Cardiac septum (tissue), 1 donor: ENCODE measurements at regions not wholly inside any gene's neighbourhood (a gene's known extent, or its start where the extent isn't known, plus 50 kb on each side); places are given as distances from the start of the nearest gene placed in this dataset.

ENCODE experiments used
- DNase-seq: peaks from one replicate; pipeline ENCODE4 v3.0.0-alpha.2; 2020; ENCODE audit warnings: low spot score
- intact Hi-C: fragments of 100-400 bp; cut with DNase I; formaldehyde crosslinking; loops from one replicate; pipeline ENCODE4 v1.14.0; 2022
- donor health status: DM: no; HTN: no; CAD: no.

- DNase-seq: no peak
Measured at GRCh38 chr20:50389808-50390684, 120.1 kb upstream of the PTPN1 start.

GRCh38 chr20:50390685-50391443 lies 119.3 kb upstream of the PTPN1 start:
- intact Hi-C loops: no loop called here
- DNase-seq: no peak

More at GRCh38 chr20:50389808-50390684, 120.1 kb upstream of the PTPN1 start:
- intact Hi-C loops: no loop called here

- intact Hi-C loops: no loop called here
- no peak for DNase-seq
Measured at GRCh38 chr20:50391444-50392137, 118.6 kb upstream of the PTPN1 start.

- intact Hi-C loops: no loop called here
- no peak for DNase-seq
Measured at GRCh38 chr20:50392138-50392866, 117.9 kb upstream of the PTPN1 start.

- DNase-seq: no peak
- intact Hi-C loops: no loop called here
Measured at GRCh38 chr20:50393242-50393641, 116.9 kb upstream of the PTPN1 start.

GRCh38 chr20:50393990-50394561 lies 116.1 kb upstream of the PTPN1 start:
- no peak for DNase-seq
- intact Hi-C loops: no loop called here

- DNase-seq: no peak
- intact Hi-C loops: no loop called here
Measured at GRCh38 chr20:50394569-50394968, 115.6 kb upstream of the PTPN1 start.

GRCh38 chr20:50395251-50395729 lies 114.9 kb upstream of the PTPN1 start:
- peak; percentile 88 for DNase-seq
- intact Hi-C loops: no loop called here

GRCh38 chr20:50395914-50396488 lies 114.2 kb upstream of the PTPN1 start:
- intact Hi-C loops: no loop called here
- DNase-seq: no peak

GRCh38 chr20:50396623-50397022 lies 113.6 kb upstream of the PTPN1 start:
- DNase-seq: no peak
- intact Hi-C loops: no loop called here

- intact Hi-C loops: no loop called here
- DNase-seq: no peak
Measured at GRCh38 chr20:50397058-50397457, 113.1 kb upstream of the PTPN1 start.

GRCh38 chr20:50398064-50398463 lies 112.1 kb upstream of the PTPN1 start:
- intact Hi-C loops: loop anchor here (2.0 kb wide), 3 partner anchors 63 to 205 kb away; no protein-coding TSS in a partner anchor
- DNase-seq: no peak

- intact Hi-C loops: loop anchor here (2.0 kb wide), 3 partner anchors 62 to 206 kb away; no protein-coding TSS in a partner anchor
- DNase-seq: no peak
Measured at GRCh38 chr20:50398471-50398820, 111.7 kb upstream of the PTPN1 start.

- DNase-seq: peak; percentile 93
- intact Hi-C loops: loop anchor here (1.0 to 2.0 kb wide), 4 partner anchors 16 to 206 kb away; no protein-coding TSS in a partner anchor
Measured at GRCh38 chr20:50398821-50399554, 111.2 kb upstream of the PTPN1 start.

- no peak for DNase-seq
- intact Hi-C loops: loop anchor here (1.0 to 2.0 kb wide), 4 partner anchors 16 to 207 kb away; no protein-coding TSS in a partner anchor
Measured at GRCh38 chr20:50399555-50399916, 110.6 kb upstream of the PTPN1 start.

- no peak for DNase-seq
- intact Hi-C loops: loop anchor here (1.0 to 5.0 kb wide), 5 partner anchors 15 to 207 kb away; no protein-coding TSS in a partner anchor
Measured at GRCh38 chr20:50399917-50400704, 110.1 kb upstream of the PTPN1 start.
